GM19468 (cell line): ENCODE measurements at regions not wholly inside any gene's neighbourhood (a gene's known extent, or its start where the extent isn't known, plus 50 kb on each side); places are given as distances from the start of the nearest gene placed in this dataset.

ENCODE experiments used
- ATAC-seq: cut with Tn5 transposase; IDR thresholded peaks from one replicate; pipeline ENCODE4 v1.9.1; 2021; ENCODE audit warnings: mild to moderate bottlenecking, moderate library complexity, moderate number of reproducible peaks; ENCODE audit not compliant: unreplicated experiment; ENCODE audit errors: extremely low read depth

DNA sequence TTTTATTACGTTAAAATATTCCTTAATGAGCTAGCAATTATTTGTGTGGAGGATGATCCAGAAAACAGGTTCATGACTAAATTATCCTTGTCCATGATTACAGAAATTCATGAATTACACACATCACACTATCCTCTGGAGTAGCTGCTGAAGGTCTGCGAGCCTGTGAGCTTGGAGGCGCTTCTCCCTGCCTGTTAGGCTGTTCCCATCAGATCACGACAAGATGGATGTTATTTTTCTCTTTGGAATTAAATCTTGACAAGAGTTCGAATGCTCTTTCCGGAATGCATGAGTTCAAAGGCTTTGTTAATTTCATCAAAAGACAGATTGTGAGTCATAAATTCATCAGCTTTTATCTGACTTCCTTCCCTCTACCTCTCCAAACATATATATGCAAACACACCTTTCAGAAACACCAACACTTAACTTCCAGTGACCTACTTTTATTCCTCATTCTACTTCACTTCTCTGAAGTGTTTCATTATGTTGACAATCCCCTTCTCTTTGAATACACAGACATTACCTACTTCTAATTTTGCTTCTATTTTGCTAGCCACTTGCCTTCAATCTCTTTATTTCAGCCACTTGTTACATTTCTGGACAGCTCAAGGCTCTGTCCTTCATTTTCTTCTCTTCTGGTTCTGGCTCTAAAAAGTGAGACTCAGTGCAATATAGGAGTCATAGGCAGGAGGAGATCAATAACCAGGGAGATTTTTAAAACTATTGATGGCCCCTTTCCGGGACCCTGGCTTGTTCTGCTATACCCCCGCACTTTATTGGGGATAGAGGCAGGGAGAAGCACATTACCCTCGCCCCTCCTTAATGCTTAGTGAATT lies 274.6 kb downstream of the BTG1 start:
- ATAC-seq = no peak

GRCh38 chr12:91868054-91868453 lies 277.6 kb downstream of the BTG1 start:
- no peak for ATAC-seq

GRCh38 chr12:91866566-91866965 lies 279.1 kb downstream of the BTG1 start:
- no peak for ATAC-seq

DNA sequence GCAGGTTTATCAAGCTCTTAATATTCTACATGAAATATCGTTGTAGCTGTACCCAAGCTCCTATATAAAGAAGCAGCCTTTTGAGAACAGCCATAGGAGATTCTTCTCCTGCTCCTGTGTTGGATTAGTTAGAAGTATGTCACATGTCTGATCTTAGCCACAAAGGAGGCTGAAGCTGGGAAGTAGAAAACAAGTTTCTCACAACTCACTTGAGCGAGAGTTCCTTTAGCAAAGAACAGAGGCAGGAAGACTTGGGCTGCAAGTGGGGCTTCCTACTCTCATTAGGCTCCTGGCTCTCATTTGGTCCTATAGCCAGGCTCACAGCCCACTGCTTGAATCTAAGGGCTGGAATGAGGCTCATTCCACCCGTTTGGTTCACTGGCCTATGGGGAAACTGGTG lies 281.9 kb downstream of the BTG1 start:
- ATAC-seq = no peak

GRCh38 chr12:91861554-91861953 lies 284.1 kb downstream of the BTG1 start:
- ATAC-seq = no peak

GRCh38 chr12:91859347-91859746 lies 286.3 kb downstream of the BTG1 start:
- ATAC-seq = no peak

DNA sequence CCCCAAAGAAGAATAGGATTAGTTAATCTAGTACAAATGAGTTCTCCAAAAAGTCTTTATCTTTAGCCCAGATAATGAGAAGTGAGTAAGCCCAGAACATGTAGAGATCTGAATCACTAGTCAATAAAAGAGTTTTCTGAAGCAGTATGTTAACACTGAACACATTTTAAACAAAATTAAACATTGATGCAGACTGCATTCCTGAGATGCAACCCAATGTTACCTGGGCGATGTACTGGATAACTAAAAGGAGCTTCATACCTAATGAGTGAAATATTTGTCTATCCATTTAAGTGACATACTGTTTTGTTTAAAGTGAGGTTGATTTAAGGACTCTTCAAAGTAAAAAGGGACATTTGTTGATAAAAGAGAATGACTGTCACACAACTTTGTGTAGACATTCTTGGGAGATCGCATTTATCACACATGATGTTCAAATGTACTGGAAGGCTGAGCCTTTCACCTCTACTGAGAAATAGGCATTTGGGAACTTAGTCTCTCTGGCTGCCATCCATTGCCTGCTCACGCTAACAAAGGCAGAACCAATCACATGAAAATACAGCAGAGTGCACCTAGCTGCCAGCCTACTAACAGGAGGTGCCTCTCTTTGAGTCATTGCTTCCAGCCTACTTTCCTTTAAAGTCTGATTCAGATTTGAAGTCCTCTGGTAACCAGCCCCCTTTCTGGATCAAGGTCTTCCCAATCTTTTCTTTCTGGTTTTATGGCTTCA lies 287.7 kb downstream of the BTG1 start:
- ATAC-seq = no peak

DNA sequence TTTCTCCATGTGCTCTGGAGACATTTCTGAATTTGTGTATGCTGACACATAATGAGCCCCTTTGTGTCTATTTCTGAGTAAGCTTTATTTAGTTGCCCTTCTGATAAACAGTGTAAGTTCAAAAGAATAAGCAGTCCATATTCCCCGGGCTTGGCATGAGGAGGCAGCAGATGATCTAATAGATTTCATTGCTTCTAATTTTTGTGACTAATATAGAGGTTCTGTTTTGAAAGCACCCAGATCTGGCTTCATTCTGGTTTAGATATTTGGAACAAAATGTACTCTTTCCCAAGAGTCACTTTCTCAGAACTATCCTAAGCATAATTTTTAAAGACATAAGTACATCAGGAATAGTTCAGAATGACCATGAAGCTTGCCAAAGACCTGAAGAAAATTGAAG lies 290.9 kb downstream of the BTG1 start:
- ATAC-seq = no peak

- no peak for ATAC-seq
Observed at GRCh38 chr12:91853350-91854127, 292.1 kb downstream of the BTG1 start.

GRCh38 chr12:91852634-91853033 lies 293.0 kb downstream of the BTG1 start:
- no peak for ATAC-seq

DNA sequence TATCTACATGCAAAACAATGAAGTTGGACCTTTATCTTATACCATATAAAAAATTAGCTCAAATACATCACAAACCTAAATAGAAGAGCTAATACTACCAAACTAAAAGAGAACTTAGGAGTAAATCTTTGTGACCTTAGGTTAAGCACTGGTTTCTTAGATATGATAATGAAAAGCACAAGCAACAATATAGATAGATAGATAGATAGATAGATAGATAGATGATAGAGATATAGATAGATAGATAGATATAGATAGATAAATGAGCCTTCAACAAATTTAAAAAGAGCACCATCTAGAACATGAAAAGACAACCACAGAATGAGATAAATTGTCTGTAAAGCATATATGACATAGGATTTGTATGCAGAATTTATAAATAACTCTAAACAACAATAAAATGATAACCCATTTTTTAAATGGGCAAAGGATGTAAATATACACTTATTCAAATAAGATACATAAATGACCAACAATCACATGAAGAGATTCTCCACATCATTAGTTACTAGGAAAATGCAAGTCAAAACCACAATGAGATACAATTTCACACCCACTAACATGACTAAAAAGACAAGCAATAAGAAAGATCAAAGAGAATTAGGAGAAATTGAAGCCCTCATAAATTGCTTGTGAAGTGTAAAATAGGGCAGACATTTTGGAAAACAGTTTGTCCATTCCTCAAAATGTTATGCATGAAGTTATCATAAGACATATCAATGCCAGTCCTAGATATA lies 293.7 kb downstream of the BTG1 start:
- ATAC-seq = no peak

DNA sequence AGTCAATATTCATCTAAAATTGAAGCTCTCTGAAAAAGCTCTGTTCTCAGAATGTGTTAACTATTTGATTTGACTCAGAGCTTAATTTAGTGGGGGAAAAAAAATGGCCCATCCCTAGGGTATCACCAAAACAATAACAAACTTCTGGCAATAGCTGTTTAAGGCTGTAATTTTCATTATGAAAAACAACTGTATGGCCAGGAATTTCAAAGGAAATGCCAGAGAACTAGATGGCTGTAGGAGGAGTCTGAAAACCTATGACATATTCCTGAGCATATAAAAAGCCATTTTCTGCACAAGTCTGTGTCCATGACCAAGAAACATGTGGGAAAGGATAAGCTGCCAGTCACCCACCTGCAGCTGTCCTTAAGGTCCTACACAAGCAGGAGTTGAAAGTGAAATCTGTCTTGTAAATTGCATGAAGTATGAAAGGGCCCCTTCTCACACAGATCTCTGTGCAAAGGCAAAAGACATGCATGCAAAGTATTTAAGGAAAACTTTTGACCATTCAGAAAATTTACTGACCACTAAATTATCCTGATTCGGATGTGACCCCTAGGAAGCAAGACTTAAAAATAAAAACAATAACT lies 299.1 kb downstream of the BTG1 start:
- ATAC-seq = no peak

GRCh38 chr12:91845365-91845764 lies 300.3 kb downstream of the BTG1 start:
- no peak for ATAC-seq

- no peak for ATAC-seq
Observed at GRCh38 chr12:91841822-91842221, 303.8 kb downstream of the BTG1 start.

GRCh38 chr12:91836696-91837095 lies 308.9 kb downstream of the BTG1 start:
- ATAC-seq = no peak

DNA sequence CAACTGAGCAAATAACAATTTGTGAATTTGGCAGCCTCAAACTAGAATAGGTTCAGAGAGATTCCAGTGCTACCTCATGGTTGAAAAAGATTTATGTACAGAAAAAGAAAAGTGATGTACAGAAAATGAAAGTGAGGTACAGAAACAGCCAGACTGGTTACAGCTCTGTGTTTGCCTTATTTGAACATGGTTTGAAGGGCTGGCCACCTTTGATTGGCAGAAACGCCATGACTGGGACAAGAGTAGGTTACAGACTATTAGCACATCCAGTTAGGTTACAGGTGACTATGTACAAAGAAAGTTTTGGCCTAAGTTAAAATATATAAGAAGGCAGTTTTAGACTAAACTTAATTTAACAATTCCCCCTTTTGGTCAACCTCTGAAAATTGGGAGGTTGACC lies 309.4 kb downstream of the BTG1 start:
- ATAC-seq = no peak

- no peak for ATAC-seq
Observed at GRCh38 chr12:91835693-91836092, 310.0 kb downstream of the BTG1 start.

DNA sequence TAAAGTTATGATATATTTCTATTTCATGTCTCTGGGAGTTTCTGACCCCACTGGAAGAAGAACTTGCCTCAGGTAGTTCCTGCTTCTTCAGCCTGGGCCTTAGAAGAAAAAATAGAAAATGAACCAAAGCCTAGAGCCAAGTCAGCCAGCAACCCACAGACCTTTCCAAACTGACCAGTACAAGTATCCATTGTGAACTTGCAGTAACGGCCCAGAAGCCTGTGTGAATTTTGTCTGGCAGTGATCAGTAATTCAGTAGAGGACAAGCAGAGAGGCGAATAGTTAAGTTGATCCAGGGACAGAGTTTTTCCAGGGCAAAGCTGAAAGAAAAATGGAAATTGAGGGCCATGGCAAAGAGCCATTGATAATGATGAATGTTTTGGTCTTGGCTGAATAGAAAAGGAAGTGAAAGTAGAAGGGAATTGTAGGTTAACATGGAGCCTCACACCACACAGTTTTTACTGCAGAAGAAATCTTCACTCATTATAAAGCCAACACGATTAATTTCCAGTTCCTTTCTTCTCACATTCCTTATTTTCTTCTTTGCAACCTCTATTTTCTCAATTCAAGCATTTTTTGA lies 311.8 kb downstream of the BTG1 start:
- ATAC-seq = no peak

GRCh38 chr12:91825999-91826398 lies 319.6 kb downstream of the BTG1 start:
- no peak for ATAC-seq

DNA sequence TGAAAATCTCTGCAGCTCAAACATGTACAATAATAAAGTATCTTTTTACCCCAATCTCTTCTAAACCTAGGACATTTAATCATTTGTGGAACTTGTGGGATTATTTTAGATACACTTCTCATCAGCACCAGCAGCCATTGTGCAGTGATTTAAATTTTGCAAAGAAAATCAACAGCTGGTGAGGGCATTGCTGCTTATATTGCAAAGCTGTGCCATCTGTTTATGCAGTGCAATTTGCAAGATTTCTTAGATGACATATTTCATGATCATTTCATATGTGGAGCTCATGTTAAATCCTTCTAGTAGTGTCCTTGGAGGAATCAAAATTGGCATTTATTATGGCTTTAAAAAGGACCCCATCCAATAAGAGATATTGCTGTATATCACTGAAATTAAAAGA lies 320.7 kb downstream of the BTG1 start:
- ATAC-seq = no peak
